Activated CD8-positive, alpha-beta memory T cell treated with anti-CD3 and anti-CD28 coated beads for 4 hours (primary cell): ENCODE measurements at regions not wholly inside any gene's neighbourhood (a gene's known extent, or its start where the extent isn't known, plus 50 kb on each side); places are given as distances from the start of the nearest gene placed in this dataset.

Source experiments
- DNase-seq, 2 donors: peaks; one replicate each; pipeline ENCODE4 v3.0.0-alpha.2; 2020; ENCODE audit warnings: low read depth in 2 of 2

GRCh38 chr5:74127381-74128320, 501.7 kb downstream of the ARHGEF28 start:
- no peak for DNase-seq

GRCh38 chr5:74126294-74126693, 500.3 kb downstream of the ARHGEF28 start:
- DNase-seq, result no peak

GRCh38 chr5:74124826-74125225, 498.8 kb downstream of the ARHGEF28 start:
- no peak for DNase-seq

GRCh38 chr5:74123929-74124328, 497.9 kb downstream of the ARHGEF28 start:
- no peak for DNase-seq

- DNase-seq, result no peak
These were observed 497.1 kb downstream of the ARHGEF28 start for GRCh38 chr5:74122979-74123590.

- no peak for DNase-seq
These were observed 496.2 kb downstream of the ARHGEF28 start for GRCh38 chr5:74122175-74122574.

GRCh38 chr5:74120585-74120984, 494.6 kb downstream of the ARHGEF28 start:
- DNase-seq, result no peak

GRCh38 chr5:74118071-74118470, 492.1 kb downstream of the ARHGEF28 start:
- no peak for DNase-seq

- DNase-seq, result no peak
These were observed 491.0 kb downstream of the ARHGEF28 start for GRCh38 chr5:74116984-74117383.

- no peak for DNase-seq
These were observed 490.3 kb downstream of the ARHGEF28 start for GRCh38 chr5:74116266-74116665.

GRCh38 chr5:74113927-74114326, 487.9 kb downstream of the ARHGEF28 start:
- DNase-seq, result no peak

GRCh38 chr5:74113196-74113540, 487.2 kb downstream of the ARHGEF28 start:
- DNase-seq, result no peak

GRCh38 chr5:74112372-74113195, 486.6 kb downstream of the ARHGEF28 start:
- no peak for DNase-seq

GRCh38 chr5:74111764-74112163, 485.8 kb downstream of the ARHGEF28 start:
- no peak for DNase-seq

- no peak for DNase-seq
These were observed 483.3 kb downstream of the ARHGEF28 start for GRCh38 chr5:74109344-74109743.

- no peak for DNase-seq
These were observed 481.9 kb downstream of the ARHGEF28 start for GRCh38 chr5:74107899-74108298.

GRCh38 chr5:74105126-74105780, 479.3 kb downstream of the ARHGEF28 start:
- no peak for DNase-seq

- DNase-seq, result no peak
These were observed 477.4 kb downstream of the ARHGEF28 start for GRCh38 chr5:74103131-74104023.

GRCh38 chr5:74100268-74100665, 474.3 kb downstream of the ARHGEF28 start:
- no peak for DNase-seq

- no peak for DNase-seq
These were observed 473.7 kb downstream of the ARHGEF28 start for GRCh38 chr5:74099538-74100267.
